SH-SY5Y (cell line): ENCODE measurements at regions not wholly inside any gene's neighbourhood (a gene's known extent, or its start where the extent isn't known, plus 50 kb on each side); places are given as distances from the start of the nearest gene placed in this dataset.

Experiments
- GATA2 ChIP-seq: IDR thresholded peaks from 2 replicates; pipeline ENCODE4 v1.6.1; 2011; ENCODE audit warnings: mild to moderate bottlenecking, low read depth, low read length
- GATA3 ChIP-seq: IDR thresholded peaks from 2 replicates; pipeline ENCODE4 v1.6.1; 2011; ENCODE audit warnings: low read depth, mild to moderate bottlenecking, low read length, moderate library complexity

DNA sequence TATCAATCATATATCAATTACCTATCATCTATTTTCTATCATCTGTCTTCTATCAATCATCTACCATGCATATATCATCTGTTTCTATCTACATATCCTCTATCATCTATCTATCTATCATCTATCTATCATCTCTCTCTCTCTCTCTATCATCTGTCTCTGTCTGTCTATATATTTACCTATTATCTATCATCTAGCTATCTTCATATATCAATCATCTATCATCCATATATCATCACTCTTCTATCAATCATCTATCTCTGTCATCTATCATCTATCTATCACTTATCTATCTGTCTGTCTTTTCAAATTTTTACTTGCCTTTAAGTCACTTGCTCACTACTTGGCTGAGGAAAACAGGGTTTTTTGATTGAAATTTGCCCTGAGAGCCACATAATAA, 592.3 kb downstream of the DCDC2C start:
- TF ChIP-seq GATA2 (no peak), GATA3 (no peak)
